ENCODE measurements at regions not wholly inside any gene's neighbourhood (a gene's known extent, or its start where the extent isn't known, plus 50 kb on each side); places are given as distances from the start of the nearest gene placed in this dataset.

- ATAC-seq (ENCODE audit: low FRiP score in 2 of 2): peak in 1 of 2 donors; percentile 49
Observed at GRCh38 chr2:163155279-163155883, 316.8 kb upstream of the KCNH7 start.

DNA sequence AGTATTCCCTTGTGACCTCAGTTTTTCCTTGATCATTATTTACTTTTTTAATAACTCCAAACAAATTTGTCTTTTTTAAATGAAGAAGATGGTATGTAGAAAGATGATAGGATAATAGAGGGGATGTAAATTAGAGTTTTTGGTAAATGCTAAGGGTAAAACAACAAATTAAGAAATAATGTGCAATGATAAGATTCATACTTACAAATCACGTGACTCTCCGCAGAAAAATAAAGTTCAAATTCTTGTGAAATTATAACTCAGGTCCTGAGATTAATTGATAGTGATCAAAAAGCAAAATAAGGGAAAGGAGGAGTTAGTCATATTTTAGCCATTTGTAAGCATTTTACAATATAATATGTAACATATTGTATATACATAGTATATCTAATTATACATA is 304.1 kb upstream of the KCNH7 start:
- WGBS, 2 donors: 88 to 95% methylated on average over 2 of the region's 2 CpGs
- TF ChIP-seq EP300 (IDR thresholded peaks at IDR 0.05): no peak
- no peak for TF ChIP-seq POLR2AphosphoS5 (IDR thresholded peaks at IDR 0.05)
- TF ChIP-seq POLR2A (IDR thresholded peaks at IDR 0.05): no peak
- no peak for TF ChIP-seq CTCF (IDR thresholded peaks at IDR 0.05)
- Histone ChIP-seq H3K27me3 (no peaks in the 10 kb centered on the region), H3K27ac (no peak overlapping the region), H3K9me3 (peaks cover 0 to 6% (median 2%) of the 10 kb centered on the region in 4 donors), H3K4me1 (no peaks in the 10 kb centered on the region), H3K4me3 (no peak overlapping the region), H3K36me3 (no peaks in the 10 kb centered on the region)
- ATAC-seq (ENCODE audit: low FRiP score in 2 of 2): no peak
- DNase-seq: no peak

More at GRCh38 chr2:163155279-163155883, 316.8 kb upstream of the KCNH7 start:
- Histone ChIP-seq H3K27ac (no peak overlapping the region), H3K4me1 (no peaks in the 10 kb centered on the region), H3K27me3 (no peaks in the 10 kb centered on the region), H3K4me3 (no peak overlapping the region), H3K36me3 (no peaks in the 10 kb centered on the region), H3K9me3 (no peaks in the 10 kb centered on the region)
- no peak for DNase-seq
- WGBS, 2 donors: 19 to 30% methylated on average over 3 of the region's 3 CpGs
- no peak for TF ChIP-seq POLR2AphosphoS5 (IDR thresholded peaks at IDR 0.05)
- peak in 5 of 6 experiments; percentile 35 to 64 (median 40) for TF ChIP-seq CTCF (IDR thresholded peaks at IDR 0.05)

DNA sequence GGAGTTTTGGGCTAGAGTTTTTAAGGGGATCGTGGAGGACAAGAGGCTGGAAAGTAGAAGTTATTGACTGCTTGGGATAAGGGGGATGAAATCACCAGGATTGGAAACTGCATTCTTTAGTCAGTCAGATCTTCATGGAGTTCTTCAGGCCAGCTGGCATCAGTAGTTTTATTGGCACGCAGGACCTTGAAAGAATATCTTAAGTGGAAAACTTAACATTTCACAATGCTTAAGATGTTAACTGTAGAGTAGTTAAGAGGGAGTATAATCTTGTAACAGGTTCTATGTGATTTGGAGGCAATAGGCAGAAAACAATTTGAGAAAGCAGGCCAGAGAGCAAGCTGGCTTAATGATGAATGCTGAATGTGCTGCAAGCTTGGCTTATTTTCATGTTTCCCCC is 300.4 kb upstream of the KCNH7 start:
- no peaks in the 10 kb centered on the region for H3K4me1 ChIP-seq
- no peak overlapping the region for H3K27ac ChIP-seq
- TF ChIP-seq EP300 (IDR thresholded peaks at IDR 0.05) (no peak), CTCF (IDR thresholded peaks at IDR 0.05) (no peak), POLR2A (IDR thresholded peaks at IDR 0.05) (no peak), POLR2AphosphoS5 (IDR thresholded peaks at IDR 0.05) (no peak)
- no peak overlapping the region for H3K4me3 ChIP-seq
- 60% methylated on average over 2 of the region's 2 CpGs for WGBS, 2 donors
- DNase-seq (no peak), ATAC-seq (ENCODE audit: low FRiP score in 2 of 2) (no peak)
- H3K27me3 ChIP-seq: no peaks in the 10 kb centered on the region
- H3K9me3 ChIP-seq: peaks cover 0 to 3% (median 0%) of the 10 kb centered on the region in 4 donors
- no peaks in the 10 kb centered on the region for H3K36me3 ChIP-seq

- ATAC-seq (ENCODE audit: low FRiP score in 2 of 2) (no peak), DNase-seq (no peak)
- no peaks in the 10 kb centered on the region for H3K4me1 ChIP-seq
- H3K27me3 ChIP-seq: no peaks in the 10 kb centered on the region
- peaks cover 0 to 3% (median 0%) of the 10 kb centered on the region in 4 donors for H3K9me3 ChIP-seq
- TF ChIP-seq EP300 (IDR thresholded peaks at IDR 0.05) (no peak), POLR2AphosphoS5 (IDR thresholded peaks at IDR 0.05) (no peak), POLR2A (IDR thresholded peaks at IDR 0.05) (no peak), CTCF (IDR thresholded peaks at IDR 0.05) (no peak)
- 38 to 56% methylated on average over 1 of the region's 1 CpG for WGBS, 2 donors
- no peak overlapping the region for H3K4me3 ChIP-seq
- H3K27ac ChIP-seq: no peak overlapping the region
- no peaks in the 10 kb centered on the region for H3K36me3 ChIP-seq
Observed at GRCh38 chr2:163135256-163135655, 296.7 kb upstream of the KCNH7 start.

DNA sequence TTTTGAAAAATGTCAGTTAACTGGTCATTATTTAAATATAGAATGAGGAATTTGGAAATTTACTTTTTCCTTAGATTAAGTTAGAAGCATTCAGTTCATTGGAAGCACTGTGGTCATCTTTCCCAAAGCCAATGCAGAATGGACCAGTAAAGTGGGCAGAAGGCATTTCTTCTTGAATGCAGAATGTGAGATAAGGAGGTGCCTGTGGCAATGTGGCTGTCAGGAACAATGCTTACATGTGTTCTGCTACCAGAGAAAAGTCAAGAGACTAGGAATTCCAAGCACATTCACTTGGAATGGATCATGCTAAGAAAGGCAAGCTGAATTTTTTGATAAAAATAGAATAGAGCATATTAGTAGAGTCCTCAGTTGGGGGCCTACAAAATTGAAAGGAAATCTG is 295.0 kb upstream of the KCNH7 start:
- ATAC-seq (ENCODE audit: low FRiP score in 2 of 2): no peak

More for the DNA sequence above, 295.0 kb upstream of the KCNH7 start:
- Histone ChIP-seq H3K27me3 (no peaks in the 10 kb centered on the region), H3K4me3 (no peak overlapping the region), H3K4me1 (no peaks in the 10 kb centered on the region), H3K36me3 (no peaks in the 10 kb centered on the region), H3K27ac (no peak overlapping the region), H3K9me3 (peaks cover 0 to under 1% (median 0%) of the 10 kb centered on the region in 4 donors)
- DNase-seq: no peak
- TF ChIP-seq POLR2AphosphoS5 (IDR thresholded peaks at IDR 0.05) (no peak), EP300 (IDR thresholded peaks at IDR 0.05) (no peak), POLR2A (IDR thresholded peaks at IDR 0.05) (no peak), CTCF (IDR thresholded peaks at IDR 0.05) (no peak)
